BLaER1 treated with 17β-estradiol and CSF1 and Interleukin-3, amounts not matched to agents 10 nM and 100 nM (cell line): ENCODE measurements at regions not wholly inside any gene's neighbourhood (a gene's known extent, or its start where the extent isn't known, plus 50 kb on each side); places are given as distances from the start of the nearest gene placed in this dataset.
"Not testable (repeated sequence)": the region's sequence is repeated elsewhere in the genome, so short reads cannot be mapped to it uniquely, and the experiment has no call there.

Experiments
- H3K27ac ChIP-seq, 11 experiments: shearing (Covaris generic); formaldehyde crosslinking; 2 replicates each; pipeline ENCODE4 v1.8.1; 2022
- H3K27me3 ChIP-seq, 11 experiments: shearing (Covaris generic); formaldehyde crosslinking; 2 replicates each; pipeline ENCODE4 v1.8.1; 2022
- H3K36me3 ChIP-seq, 11 experiments: shearing (Covaris generic); formaldehyde crosslinking; 2 replicates each; pipeline ENCODE4 v1.8.1; 2022
- H3K4me1 ChIP-seq, 10 experiments: shearing (Covaris generic); formaldehyde crosslinking; 2 replicates each; pipeline ENCODE4 v1.8.1; 2022
- H3K4me2 ChIP-seq, 11 experiments: shearing (Covaris generic); formaldehyde crosslinking; 2 replicates each; pipeline ENCODE4 v1.8.1; 2022
- H3K4me3 ChIP-seq, 10 experiments: shearing (Covaris generic); formaldehyde crosslinking; 2 replicates each; pipeline ENCODE4 v1.8.1; 2022
- H3K9ac ChIP-seq, 11 experiments: shearing (Covaris generic); formaldehyde crosslinking; 2 replicates each; pipeline ENCODE4 v1.8.1; 2022
- H3K9me3 ChIP-seq, 11 experiments: shearing (Covaris generic); formaldehyde crosslinking; replicated peaks in 1 of 11; 2 replicates each; pipeline ENCODE4 v1.8.1; 2022
- H4K20me1 ChIP-seq, 11 experiments: shearing (Covaris generic); formaldehyde crosslinking; 2 replicates each; pipeline ENCODE4 v1.8.1; 2022
- Cebpa-rat ChIP-seq, 11 experiments: shearing (Covaris generic); IDR thresholded peaks; 2 replicates each; pipeline ENCODE4 v1.8.1; 2022

DNA sequence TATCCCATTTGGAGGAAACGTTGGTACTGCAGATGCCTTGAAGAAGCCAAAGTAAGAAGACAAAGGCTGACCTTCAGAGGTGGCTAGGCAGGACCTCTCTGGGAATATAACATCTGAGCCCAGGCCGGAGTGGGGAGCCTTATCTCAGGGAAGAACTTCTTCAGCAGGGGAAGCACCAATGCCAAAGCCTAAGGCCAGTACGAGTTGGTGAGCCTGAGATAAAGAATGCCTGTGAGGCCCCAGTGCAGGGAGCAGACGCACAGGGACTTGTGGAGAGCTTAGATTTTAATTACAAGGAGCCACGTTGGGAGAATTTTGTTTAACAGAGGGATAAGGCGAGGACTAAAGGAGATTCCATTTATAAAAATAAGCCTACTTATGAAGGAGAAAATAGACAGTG is 468.8 kb upstream of the RUNX1 start:
- Histone ChIP-seq H3K4me1 (peaks cover 0 to 2% (median 0%) of the 10 kb centered on the region in 10 experiments; a peak in 2 of 20 replicates), H3K4me2 (no peak overlapping the region)

DNA sequence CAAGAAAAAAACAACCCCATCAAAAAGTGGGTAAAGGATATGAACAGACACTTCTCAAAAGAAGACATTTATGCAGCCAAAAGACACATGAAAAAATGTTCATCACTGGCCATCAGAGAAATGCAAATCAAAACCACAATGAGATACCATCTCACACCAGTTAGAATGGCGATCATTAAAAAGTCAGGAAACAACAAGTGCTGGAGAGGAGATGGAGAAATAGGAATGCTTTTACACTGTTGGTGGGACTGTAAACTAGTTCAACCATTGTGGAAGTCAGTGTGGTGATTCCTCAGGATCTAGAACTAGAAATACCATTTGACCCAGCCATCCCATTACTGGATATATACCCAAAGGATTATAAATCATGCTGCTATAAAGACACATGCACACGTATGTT is 467.2 kb upstream of the RUNX1 start:
- H3K27me3 ChIP-seq, H3K4me2 ChIP-seq, H3K9me3 ChIP-seq, H3K27ac ChIP-seq, H3K9ac ChIP-seq, H3K36me3 ChIP-seq, H3K4me3 ChIP-seq, H4K20me1 ChIP-seq: not testable (repeated sequence)
- peaks cover 0 to 17% (median 5%) of the 10 kb centered on the region in 10 experiments; a peak in 12 of 20 replicates for H3K4me1 ChIP-seq

More for the DNA sequence above, 468.8 kb upstream of the RUNX1 start:
- H3K9ac ChIP-seq, result no peak overlapping the region
- no peaks in the 10 kb centered on the region for H3K9me3 ChIP-seq
- H3K27me3 ChIP-seq, result no peaks in the 10 kb centered on the region
- H3K27ac ChIP-seq, result no peak overlapping the region
- H3K36me3 ChIP-seq, result no peaks in the 10 kb centered on the region
- no peak overlapping the region for H3K4me3 ChIP-seq
- TF ChIP-seq Cebpa-rat (IDR thresholded peaks at IDR 0.05), result no peak
- H4K20me1 ChIP-seq, result no peaks in the 10 kb centered on the region

DNA sequence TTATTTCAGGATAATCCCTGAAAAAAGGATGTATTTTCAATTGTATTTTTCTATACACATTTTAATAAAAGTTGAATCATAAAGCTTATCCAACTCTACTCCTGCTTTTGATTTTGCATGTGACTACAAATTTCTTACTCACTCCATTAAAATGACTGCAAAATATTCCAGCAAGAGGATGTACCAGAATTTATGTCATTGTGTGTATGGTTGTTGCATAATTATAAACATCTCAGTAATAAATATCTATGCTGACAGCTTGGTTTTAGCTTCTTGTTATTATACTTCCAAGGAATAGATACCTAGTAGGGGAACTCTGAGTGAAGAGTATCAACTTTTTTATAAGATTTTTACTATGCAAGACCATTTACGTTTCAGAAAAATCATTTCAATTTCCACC is 463.2 kb upstream of the RUNX1 start:
- Histone ChIP-seq H4K20me1 (no peaks in the 10 kb centered on the region), H3K36me3 (no peaks in the 10 kb centered on the region), H3K4me1 (peaks cover 4 to 57% (median 37%) of the 10 kb centered on the region in 10 experiments), H3K27me3 (no peaks in the 10 kb centered on the region), H3K9ac (no peak overlapping the region), H3K9me3 (no peaks in the 10 kb centered on the region), H3K4me2 (peak overlapping the region in 4 of 11 experiments; percentile 63 to 89 (median 81); a peak in 5 of 22 replicates), H3K4me3 (no peak overlapping the region), H3K27ac (peak overlapping the region in 2 of 11 experiments; percentile 54 to 92; a peak in 4 of 22 replicates)
- no peak for TF ChIP-seq Cebpa-rat (IDR thresholded peaks at IDR 0.05)

- peak overlapping the region in 5 of 11 experiments; percentile 10 to 89 (median 77); a peak in 9 of 22 replicates for H3K4me2 ChIP-seq
- H3K36me3 ChIP-seq, result no peaks in the 10 kb centered on the region
- no peak for TF ChIP-seq Cebpa-rat (IDR thresholded peaks at IDR 0.05)
- no peaks in the 10 kb centered on the region for H3K27me3 ChIP-seq
- no peak overlapping the region for H3K9ac ChIP-seq
- H3K4me3 ChIP-seq, result no peak overlapping the region
- no peaks in the 10 kb centered on the region for H4K20me1 ChIP-seq
- peaks cover 10 to 63% (median 44%) of the 10 kb centered on the region in 10 experiments for H3K4me1 ChIP-seq
- no peaks in the 10 kb centered on the region for H3K9me3 ChIP-seq
- H3K27ac ChIP-seq, result peak overlapping the region in 4 of 11 experiments; percentile 29 to 92 (median 62); a peak in 7 of 22 replicates
These were observed 462.6 kb upstream of the RUNX1 start for GRCh38 chr21:35511696-35512162.

DNA sequence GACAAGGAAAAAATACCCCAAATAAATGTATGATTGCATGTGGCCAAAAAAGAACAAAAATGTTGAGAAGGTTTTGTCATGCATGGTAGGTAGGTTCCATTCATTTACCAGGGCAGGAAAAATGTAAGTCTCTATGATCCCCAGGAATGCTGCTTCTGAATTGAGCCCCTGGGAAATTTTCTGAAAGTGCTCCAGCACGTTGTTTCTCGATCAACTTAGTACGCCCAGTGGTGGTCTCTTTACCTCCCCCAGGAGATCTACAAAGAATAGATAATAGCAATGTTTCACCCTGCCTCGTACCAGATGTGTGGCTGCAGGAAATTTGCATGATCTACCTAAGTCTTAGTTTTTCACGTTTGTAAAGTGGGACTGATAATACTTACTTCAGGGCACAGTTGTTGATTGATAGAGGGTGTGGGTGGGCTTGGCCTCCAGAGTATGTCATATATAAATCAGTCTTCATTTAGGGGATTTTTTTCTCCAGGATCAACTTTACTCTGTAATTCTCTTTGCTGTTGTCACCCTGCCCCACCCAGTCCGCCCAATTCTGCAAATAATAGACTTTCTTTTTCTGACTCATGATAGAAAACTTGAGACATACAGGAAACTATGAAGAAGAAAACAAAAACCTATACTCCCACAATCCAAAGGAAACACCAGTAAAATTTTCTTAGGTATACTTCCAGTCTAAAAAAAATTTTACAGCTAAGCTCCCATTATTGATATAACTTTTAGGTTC is 462.0 kb upstream of the RUNX1 start:
- Histone ChIP-seq H3K4me3 (no peak overlapping the region), H4K20me1 (no peaks in the 10 kb centered on the region), H3K9ac (peak overlapping the region in 2 of 11 experiments; percentile 31 to 46; a peak in 2 of 22 replicates), H3K4me1 (peaks cover 16 to 69% (median 50%) of the 10 kb centered on the region in 10 experiments), H3K27ac (peak overlapping the region in 4 of 11 experiments; percentile 29 to 92 (median 62); a peak in 6 of 22 replicates), H3K4me2 (peak overlapping the region in 6 of 11 experiments; percentile 10 to 89 (median 70); a peak in 11 of 22 replicates), H3K9me3 (no peaks in the 10 kb centered on the region), H3K27me3 (no peaks in the 10 kb centered on the region), H3K36me3 (no peaks in the 10 kb centered on the region)
- no peak for TF ChIP-seq Cebpa-rat (IDR thresholded peaks at IDR 0.05)

DNA sequence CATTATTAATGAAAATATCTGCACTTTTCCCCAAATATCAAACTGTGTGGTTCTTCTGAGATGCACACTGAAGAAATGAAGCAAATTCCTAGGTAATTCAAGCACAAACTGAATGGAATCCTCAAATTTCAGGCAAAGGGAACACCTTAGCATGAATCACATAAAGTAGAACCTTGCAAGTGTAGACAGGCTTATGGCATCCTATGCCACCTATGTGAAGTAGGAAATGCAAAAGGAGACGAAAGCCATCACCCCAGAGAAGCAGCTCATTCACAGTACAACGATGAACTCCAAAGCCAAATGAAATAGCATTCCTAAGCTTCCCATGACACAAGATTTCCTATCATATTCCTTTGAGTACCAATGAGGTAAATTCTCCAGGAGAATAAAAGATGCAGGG is 461.2 kb upstream of the RUNX1 start:
- Histone ChIP-seq H3K9ac (no peak overlapping the region; a peak in 1 of 22 replicates), H4K20me1 (no peaks in the 10 kb centered on the region), H3K4me1 (peaks cover 20 to 77% (median 58%) of the 10 kb centered on the region in 10 experiments), H3K36me3 (no peaks in the 10 kb centered on the region), H3K4me3 (no peak overlapping the region), H3K27ac (peak overlapping the region in 2 of 11 experiments; percentile 91 to 92; a peak in 4 of 22 replicates), H3K9me3 (no peaks in the 10 kb centered on the region), H3K4me2 (peak overlapping the region in 4 of 11 experiments; percentile 63 to 89 (median 81); a peak in 7 of 22 replicates), H3K27me3 (no peaks in the 10 kb centered on the region)
- no peak for TF ChIP-seq Cebpa-rat (IDR thresholded peaks at IDR 0.05)

GRCh38 chr21:35509001-35509704 is 460.1 kb upstream of the RUNX1 start:
- H3K36me3 ChIP-seq, result no peaks in the 10 kb centered on the region
- peak overlapping the region; percentile 7 to 89 (median 70); a peak in 21 of 22 replicates for H3K4me2 ChIP-seq
- H3K9me3 ChIP-seq, result no peaks in the 10 kb centered on the region
- peaks cover 31 to 88% (median 69%) of the 10 kb centered on the region in 10 experiments for H3K4me1 ChIP-seq
- H4K20me1 ChIP-seq, result no peaks in the 10 kb centered on the region
- peak overlapping the region in 2 of 10 experiments; percentile 1 to 4; a peak in 1 of 20 replicates for H3K4me3 ChIP-seq
- no peaks in the 10 kb centered on the region for H3K27me3 ChIP-seq
- H3K27ac ChIP-seq, result peak overlapping the region; percentile 1 to 92 (median 76); a peak in 20 of 22 replicates
- TF ChIP-seq Cebpa-rat (IDR thresholded peaks at IDR 0.05), result peak in 3 of 11 experiments; percentile 5 to 13 (median 13); a peak in 5 of 22 replicates
- H3K9ac ChIP-seq, result peak overlapping the region in 9 of 11 experiments; percentile 12 to 75 (median 66); a peak in 15 of 22 replicates

DNA sequence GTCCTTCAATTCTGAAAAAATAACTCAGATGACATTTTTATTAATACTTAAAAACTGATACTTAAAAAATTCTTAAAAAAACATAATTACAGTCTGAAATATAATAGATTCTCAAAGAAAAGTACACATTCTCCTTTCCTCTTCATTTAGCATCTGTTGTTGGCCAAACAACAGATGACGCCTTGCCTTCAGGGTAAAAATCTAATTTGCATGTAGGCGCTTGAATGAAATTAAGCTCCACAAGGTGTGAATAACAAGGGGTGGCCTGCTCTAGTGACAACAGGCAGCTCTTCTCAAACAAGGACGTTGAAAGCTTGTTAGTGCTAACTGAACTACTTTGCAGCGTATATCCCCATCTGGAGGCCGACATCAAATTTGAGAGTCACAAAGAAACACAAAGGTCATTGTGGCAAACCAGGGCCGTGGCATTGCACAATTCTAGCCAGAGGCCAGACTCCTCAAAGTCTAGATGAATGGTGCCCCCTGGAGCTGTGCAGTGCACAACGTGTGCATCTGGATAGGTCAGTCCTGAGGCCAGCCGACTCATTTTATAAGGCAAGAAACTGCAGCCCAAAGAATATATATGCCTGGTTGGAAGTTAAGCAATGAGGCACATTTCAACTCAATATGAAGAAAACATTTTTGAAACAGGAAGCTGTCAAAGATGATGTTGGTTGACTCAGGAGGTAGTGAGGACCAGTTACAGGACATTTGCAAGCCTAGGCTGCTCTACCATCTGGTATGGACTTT is 459.2 kb upstream of the RUNX1 start:
- peak overlapping the region; percentile 7 to 89 (median 70); a peak in 21 of 22 replicates for H3K4me2 ChIP-seq
- H3K27ac ChIP-seq, result peak overlapping the region; percentile 11 to 92 (median 76); a peak in 21 of 22 replicates
- peak in 10 of 11 experiments; percentile 59 to 98 (median 94); a peak in 20 of 22 replicates for TF ChIP-seq Cebpa-rat (IDR thresholded peaks at IDR 0.05)
- no peaks in the 10 kb centered on the region for H4K20me1 ChIP-seq
- peak overlapping the region in 9 of 11 experiments; percentile 12 to 75 (median 66); a peak in 15 of 22 replicates for H3K9ac ChIP-seq
- H3K9me3 ChIP-seq, result no peaks in the 10 kb centered on the region
- H3K36me3 ChIP-seq, result no peaks in the 10 kb centered on the region
- H3K4me1 ChIP-seq, result peaks cover 40 to 96% (median 77%) of the 10 kb centered on the region in 10 experiments
- H3K4me3 ChIP-seq, result 0 out of 20 replicates have a peak overlapping the region, but pooled peaks of 2 of the 10 experiments have one; percentile 1 to 4
- H3K27me3 ChIP-seq, result no peaks in the 10 kb centered on the region
